DMS53 treated with DMSO at 0.1 percent for 48 hours (cell line): ENCODE measurements at regions not wholly inside any gene's neighbourhood (a gene's known extent, or its start where the extent isn't known, plus 50 kb on each side); places are given as distances from the start of the nearest gene placed in this dataset.

Experiments used
- DNase-seq: peaks from one replicate; lab custom pipeline; 2025; ENCODE audit not compliant: unreplicated experiment; lab: John Stamatoyannopoulos, UW

- DNase-seq, result no peak
Observed at GRCh38 chr7:156487811-156488533, 152.6 kb upstream of the RNF32 start.

DNA sequence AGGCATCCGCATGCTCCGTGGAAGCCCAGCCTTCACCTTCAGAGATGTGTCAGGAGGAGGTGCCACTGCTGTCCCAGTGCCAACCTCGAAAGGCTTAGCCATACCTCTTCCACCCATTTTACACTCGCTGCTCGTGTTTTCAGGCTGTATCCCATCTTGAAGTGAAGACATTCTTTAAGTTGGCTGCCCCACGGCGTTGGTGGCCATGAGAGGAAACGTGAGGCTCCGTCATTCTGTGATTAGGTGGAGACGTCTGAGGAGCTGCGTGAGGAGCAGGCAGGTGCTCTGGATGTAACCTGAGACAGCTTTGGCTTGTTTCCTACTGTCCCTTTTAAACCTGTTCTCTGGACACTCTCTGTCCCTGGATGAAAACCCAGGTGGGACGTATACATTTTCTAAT lies 159.9 kb upstream of the RNF32 start:
- no peak for DNase-seq

DNA sequence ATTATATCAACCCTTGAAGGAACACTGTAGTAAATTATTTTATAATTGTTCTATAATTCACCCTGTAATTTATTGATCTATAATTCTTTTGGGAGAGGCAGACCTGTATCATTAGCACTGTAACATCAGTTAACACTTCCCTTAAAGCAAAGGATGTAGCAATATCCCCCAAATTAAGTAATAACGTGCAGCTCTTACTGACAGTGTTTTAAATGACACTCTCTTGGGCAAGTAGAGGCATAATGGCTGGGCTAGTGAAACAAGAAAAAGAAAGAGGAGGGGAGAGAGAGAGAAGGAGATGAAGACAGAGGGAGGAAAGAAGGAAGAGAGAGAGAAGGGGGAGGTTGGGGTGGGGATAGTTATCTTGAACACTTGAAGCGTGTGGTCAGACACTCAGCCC lies 161.0 kb upstream of the RNF32 start:
- no peak for DNase-seq

DNA sequence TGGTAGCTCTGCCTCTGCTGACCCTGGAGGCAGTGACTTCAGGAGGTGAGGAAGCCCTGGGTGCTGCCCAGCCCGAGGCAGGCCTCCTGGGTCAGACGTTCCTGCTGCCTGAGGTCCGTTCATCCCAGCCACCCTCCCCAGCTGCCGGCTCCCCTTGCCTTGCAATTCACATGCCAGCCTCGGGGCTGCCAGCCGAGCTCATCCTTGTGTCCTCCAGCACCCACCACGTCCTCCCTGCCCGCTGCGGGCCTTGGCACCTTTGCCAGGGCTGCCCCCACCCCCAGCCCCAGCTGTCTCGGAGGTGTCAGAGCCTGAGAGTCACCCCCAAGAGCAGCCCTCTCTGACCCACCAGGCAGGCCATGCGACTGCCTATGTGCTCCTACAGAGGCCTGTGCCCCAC lies 162.1 kb upstream of the RNF32 start:
- DNase-seq, result no peak

DNA sequence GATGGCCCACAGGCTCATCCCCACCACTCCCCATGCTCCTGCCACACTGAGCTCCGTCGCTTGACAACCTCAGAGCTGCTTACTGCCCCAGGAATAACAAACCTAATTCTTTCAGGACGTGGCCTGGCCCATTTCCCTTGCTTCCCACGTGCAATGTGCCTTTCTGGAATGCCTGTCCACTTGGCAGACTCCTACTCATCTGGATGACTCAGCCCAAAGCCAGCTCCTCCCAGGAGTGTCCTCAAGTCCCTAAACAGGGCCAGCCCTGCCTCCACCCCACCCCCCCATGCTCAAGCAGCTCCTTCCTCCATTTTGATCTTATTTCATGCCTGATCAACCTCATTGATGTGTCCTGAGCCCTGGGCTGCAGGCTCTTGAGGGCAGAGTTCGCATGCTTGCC lies 164.9 kb upstream of the RNF32 start:
- no peak for DNase-seq

GRCh38 chr7:156475179-156475578 lies 165.4 kb upstream of the RNF32 start:
- DNase-seq, result no peak

DNA sequence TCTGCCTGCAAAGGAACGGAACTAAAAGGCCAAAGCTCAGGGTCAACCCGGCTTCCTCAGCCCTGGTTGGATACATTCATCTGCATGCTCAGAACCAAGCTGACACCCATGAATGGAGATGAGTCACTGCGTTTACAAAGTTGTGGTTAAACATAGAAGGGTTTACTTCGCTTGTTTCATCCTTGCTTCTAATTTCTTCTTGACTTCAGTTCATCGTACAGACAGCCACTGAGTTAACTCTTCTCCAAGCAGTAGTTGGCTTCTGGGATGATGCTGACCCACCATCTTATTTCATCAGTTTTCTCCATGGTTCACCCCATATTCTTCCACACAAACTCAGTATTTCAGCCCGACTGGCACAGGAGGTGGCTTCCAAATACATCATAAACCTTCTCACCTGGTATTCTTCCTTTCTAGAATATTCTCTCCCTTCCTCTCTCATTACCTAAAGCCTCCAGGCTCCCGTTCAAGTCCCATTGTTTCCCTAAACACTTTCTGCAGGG lies 166.3 kb upstream of the RNF32 start:
- peak; percentile 23 for DNase-seq

DNA sequence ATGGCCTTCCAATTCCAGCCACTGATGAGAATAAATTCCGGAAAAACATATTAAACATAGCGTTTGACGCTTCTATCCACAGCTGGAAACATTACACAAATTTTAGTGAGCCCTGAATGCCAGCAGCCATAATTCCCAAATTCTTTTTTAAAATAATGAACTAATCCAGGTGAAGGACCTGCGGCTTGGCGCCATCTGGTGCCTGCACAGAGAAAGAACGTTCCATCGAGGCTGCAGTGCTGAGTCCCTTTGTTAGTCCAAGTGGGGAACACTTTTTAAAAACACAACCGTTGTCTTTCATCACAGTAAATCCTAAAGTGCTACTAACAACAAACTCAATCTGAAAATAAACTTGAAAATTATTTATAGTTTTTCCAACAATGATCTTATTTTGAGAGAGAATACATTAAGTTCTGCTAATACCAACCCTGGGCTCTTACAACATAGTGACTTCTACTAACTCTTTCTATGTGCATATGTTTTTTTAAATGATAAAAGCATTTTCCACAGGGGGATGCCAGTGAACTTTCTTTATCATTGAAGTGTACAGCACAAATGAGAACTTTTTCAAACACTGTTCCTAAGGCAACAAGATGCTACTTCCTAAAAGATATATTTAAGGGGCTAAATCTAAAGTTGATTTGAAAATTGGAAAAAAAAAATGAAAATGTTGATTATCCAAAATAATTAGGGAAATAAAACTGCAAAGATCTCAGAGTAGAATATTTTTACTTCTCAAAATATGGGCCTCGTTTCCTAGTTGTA lies 166.9 kb upstream of the RNF32 start:
- peak; percentile 33 for DNase-seq

DNA sequence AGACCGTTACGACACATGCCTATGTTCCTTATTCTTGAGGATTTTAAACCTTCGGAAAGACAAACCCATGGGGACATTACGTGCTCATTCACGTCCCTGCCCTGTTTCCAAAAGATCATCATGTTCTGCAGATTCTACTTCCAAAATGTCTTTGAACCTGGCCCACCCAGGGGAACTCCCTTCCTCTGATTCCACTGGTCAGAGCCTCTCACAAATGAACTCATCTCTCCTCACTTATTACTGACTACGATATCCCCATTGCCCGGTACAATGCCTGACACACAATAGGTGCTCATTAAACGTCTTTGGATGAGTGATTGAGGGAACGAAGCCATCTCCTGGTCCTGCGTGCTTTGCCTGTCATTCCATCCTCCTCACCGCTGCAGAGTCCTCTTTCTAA lies 168.3 kb upstream of the RNF32 start:
- no peak for DNase-seq

- DNase-seq, result no peak
Observed at GRCh38 chr7:156470399-156471320, 169.9 kb upstream of the RNF32 start.

DNA sequence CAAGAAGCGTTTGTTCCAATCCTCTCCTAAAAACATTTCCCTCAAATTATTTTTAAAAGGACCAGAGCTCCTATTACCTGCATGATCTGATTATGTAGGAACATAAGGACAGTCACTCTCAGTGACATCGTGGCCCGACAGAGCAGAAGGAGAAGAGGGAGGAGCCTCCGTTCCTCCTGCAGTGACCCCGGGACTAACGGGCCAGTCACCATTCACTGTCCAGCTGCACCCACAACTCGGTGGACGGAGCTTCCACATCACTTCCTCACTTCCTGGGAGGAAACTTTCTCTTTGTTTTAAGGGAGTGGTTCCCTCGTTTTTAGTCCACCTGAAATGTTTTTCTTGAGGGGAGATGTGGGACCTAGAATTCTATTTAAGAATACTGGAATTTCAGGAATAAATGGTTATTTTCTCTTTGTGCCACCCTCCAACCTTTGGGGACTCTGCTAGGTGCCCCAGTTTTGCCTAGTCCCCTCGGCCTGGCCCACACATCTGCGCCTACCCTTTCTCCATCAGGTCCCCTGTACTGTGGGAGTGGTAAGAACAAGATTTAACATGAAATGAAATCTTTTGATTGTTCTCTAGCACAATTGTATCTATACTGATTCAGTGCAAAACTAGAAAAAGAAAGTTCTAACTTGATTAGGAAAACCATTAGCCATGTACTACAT lies 173.5 kb upstream of the RNF32 start:
- DNase-seq, result no peak

DNA sequence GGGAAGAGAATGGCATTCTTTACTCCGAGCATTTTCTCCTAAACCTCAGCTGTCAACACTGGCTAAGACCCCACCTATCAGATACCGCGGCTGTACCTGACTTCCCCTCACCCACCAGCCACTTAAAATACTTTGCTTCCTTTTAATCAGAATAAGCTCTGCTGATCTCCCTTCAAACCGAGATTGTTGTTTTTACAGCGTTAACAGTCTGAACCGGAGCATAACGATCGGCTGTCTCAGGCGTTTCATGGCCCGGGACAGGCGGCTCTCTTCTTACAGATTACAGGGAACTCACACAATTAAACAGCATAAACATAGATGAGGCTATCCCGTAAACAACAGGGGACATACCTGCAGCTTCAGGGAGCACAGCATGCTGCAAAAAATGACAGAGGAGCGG lies 174.3 kb upstream of the RNF32 start:
- no peak for DNase-seq

DNA sequence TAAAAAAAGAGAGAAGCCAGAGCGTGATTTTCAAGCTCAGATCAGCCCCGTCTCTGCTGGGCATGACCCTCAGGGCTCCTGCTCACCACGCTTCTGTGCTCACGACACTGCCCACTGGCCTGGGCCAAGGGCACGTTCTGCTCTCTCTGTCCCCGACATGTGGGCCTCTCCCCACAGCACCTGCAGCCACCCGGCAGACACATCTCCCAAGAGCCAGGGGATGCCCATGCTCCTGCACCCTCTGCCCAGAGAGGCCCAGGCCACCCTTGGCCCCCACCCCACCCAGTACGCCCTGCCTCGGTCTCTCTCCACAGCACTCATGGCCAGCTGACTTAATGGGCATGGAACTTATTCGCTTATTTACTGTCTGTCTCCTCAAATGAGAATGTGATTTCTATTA lies 175.4 kb upstream of the RNF32 start:
- DNase-seq, result no peak

GRCh38 chr7:156464339-156464738 lies 176.2 kb upstream of the RNF32 start:
- DNase-seq, result no peak

DNA sequence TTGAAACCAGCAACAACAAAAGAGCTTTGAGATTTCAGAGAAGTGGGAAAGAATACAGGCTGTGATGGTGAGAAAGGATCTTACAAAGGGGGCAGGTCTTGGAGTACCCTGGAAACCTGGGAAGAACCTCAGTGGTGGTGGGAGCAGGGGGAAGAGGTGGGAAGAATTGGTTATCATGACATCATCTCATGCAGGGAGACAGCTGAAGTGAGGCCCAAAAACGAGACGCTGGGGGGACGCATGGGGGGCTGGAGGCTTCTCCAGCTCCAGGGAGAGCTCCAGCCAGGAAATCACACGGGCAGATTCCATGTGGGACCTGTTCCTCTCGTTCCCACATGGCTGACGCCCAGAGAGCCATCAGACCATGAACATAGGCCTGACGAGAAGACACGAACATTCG lies 177.3 kb upstream of the RNF32 start:
- no peak for DNase-seq

DNA sequence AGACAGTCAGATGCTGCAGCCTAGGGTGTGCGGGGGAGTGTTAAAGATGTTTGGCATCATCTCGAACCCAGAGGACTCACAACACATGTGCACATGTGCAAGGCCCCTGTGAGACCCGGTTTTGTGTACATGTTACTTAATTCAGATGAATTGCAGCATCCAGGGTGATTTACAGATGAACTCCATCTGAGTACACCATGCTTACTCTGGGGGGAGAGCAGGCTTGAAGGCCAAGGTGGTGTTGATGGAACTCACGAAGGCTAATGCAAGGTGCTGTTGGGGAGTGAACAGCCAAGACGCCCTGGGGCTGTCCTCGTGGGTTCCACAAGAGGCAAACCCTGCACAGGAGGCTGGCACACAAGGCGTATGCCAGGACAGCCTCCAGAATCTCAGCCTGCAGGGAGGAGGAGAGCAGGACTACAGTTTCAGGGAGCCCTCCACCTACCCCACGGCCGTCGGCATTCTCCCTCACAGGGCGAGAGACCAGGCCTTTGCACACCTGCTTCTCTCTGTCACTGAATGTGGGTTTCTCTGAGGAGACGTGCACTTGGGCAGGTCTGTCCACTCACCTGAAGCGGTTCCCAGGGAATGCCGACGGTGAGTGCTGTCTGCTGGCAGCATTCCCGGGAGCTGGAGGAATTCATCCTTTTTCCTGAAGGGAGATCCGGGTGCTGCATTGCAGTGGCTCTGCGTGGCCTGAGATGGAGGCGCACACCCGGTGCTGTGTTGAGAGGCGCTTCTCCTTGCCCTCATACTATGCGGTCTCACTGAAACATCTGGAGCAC lies 178.5 kb upstream of the RNF32 start:
- DNase-seq, result no peak

GRCh38 chr7:156460858-156461627 lies 179.5 kb upstream of the RNF32 start:
- peak; percentile 89 for DNase-seq

DNA sequence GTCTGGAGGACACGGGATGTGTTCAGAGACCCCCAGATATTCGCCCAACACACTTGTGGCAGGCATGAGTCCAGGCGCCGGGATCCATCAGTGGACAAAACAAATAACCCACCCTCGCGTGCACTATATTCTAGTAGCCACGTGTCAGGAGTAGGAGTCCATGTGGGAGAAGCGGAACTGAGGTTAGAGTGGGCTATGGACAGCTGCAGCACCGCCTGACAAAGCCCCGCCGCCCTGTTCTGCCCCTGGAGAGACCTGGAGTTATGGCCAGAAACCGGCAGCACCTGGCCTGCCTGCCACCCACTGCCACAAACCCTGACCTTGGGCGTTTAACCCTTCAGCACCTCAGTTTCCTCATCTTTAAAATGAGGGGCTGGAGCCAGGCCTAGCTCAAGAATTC lies 181.0 kb upstream of the RNF32 start:
- no peak for DNase-seq

DNA sequence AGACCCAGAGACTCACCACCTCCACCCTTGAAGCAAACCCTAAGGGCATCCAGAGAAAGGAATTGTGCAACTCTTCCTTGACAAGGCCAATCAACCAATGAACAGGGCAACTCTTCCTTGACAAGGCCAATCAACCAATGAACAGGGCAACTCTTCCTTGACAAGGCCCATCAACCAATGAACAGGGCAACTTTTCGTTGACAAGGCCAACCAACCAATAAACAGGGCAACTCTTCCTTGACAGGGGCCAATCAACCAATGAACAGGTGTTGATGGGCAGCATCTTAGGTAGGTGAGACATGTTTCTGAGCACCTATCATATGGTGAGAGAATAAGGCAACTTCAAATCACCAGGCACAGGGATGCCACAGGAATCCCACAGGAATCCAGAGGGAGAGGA lies 181.5 kb upstream of the RNF32 start:
- DNase-seq, result no peak
